ENCODE measurements at regions not wholly inside any gene's neighbourhood (a gene's known extent, or its start where the extent isn't known, plus 50 kb on each side); places are given as distances from the start of the nearest gene placed in this dataset.

DNA sequence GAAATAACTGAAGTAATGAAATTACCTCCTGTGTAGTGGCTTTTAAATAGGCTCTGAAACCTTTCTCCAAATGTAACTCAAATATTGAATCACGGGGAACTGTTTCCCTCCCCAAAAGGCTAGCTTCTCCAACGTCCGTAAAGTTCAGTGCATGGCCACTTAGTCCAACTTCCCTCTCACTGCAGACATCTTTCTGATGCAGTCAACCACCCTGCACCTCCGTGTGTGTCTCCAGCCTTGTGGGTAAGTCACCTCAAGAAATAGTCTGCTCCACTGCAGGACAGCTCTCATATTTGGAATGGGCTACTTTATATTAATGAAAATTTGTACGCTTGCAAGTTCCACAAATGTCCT, 152.5 kb upstream of the CYRIA start:
- no peak for DNase-seq

- DNase-seq = no peak
Measured at GRCh38 chr2:16817305-16818202, 151.9 kb upstream of the CYRIA start.

- DNase-seq = no peak
Measured at GRCh38 chr2:16816522-16816921, 150.9 kb upstream of the CYRIA start.

- no peak for DNase-seq
Measured at GRCh38 chr2:16816016-16816415, 150.4 kb upstream of the CYRIA start.

DNA sequence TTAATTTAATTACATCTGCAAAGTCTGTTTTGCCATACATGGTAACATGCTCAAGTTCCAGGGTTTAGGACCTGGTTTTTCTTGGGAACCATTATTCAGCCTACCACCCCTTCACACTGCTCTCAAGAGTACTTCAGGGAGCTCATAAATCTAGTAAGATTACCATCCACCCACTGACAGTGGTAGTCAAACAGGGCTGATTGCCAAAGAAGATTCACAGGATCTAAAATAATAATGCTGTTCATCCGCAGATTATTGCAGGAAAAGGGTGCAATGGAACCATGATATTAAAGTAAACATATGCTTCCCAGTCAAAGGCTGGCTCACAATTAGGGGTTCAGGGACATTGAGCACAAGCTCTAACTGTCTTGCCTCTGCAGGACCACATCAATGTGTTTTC, 148.0 kb upstream of the CYRIA start:
- no peak for DNase-seq

GRCh38 chr2:16798472-16798871, 132.8 kb upstream of the CYRIA start:
- no peak for DNase-seq

DNA sequence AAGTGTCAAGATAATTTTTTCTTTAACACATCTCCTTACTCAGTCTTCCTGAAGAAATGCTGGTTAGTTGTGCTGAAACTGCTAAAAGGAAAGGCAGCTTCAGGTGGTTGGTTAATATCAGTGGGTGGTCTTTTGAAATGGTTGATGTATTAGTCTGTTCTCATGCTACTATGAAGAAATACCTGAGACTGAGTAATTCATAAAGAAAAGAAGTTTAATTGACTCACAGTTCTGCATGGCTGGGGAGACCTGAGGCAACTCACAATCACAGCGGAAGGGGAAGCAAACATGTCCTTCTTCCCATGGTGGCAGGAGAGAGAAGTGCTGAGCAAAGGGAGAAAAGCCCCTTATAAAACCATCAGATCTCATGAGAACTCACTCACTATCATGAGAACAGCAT, 125.9 kb upstream of the CYRIA start:
- DNase-seq = no peak

- no peak for DNase-seq
Measured at GRCh38 chr2:16785149-16785548, 119.5 kb upstream of the CYRIA start.

DNA sequence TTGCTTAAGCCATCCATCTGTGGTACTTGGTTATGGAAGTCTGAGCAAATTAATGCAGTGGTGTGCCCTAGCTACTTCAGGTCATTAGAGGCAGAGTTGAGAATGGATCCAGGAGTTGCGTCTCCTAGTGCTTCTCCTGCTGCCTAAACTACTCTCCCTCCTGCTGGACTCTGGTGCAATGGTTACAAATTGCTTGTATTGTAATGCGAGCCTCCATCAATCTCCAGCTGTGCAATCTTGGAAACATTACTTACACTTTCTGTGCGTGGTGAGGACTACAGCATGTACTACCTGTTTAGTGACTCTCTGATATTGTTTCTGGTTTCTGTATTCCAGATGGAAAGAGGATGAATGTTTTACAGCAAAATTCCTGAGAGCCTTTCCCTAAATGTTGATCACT, 119.0 kb upstream of the CYRIA start:
- DNase-seq = no peak

GRCh38 chr2:16777123-16777870, 111.7 kb upstream of the CYRIA start:
- DNase-seq = no peak

GRCh38 chr2:16775899-16776231, 110.2 kb upstream of the CYRIA start:
- peak in 1 of 3 donors; percentile 5 for DNase-seq

DNA sequence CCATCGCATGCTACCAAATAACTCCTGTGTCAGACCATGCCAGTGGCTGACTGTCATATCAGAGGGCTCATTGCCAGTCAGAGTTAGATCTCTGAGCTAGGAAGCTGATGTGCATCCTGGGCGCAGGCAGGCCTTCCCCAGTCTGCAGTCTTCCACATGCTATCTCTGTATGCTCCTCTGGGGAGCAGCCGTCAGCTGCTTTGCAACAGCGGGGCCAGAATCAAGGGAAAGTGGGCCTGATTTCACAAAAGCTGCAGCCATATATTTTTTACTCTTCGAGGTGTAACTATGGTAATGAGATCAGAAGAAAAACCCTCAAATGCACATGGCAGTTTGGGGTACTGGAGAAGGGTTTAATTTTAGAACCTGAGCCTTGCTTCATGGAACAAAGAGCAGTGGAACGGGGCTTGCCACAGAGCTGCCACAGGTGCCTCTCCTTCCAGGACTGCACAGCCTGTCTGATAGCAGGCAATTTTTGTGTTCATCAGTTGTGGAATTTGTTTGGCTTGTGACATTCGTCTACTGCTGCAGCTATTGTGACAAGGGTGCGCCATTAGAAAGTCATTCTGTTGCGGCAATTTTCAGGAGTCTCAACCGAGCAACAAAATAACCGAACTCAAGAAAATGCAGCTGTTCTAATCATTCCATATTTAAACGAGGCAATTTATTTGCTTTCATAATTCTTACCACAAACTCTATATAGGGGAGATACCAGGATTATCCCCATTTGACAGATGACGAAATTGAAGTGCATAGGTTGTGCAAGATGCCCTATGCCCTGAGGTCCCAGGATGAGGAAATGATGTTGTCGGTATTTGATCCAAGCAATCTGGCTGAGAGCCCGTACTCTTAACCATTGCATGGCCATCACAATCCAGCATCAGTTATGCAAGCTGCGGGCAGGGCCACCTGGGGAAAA, 109.6 kb upstream of the CYRIA start:
- DNase-seq = peak in 1 of 3 donors; percentile 9

- no peak for DNase-seq
Measured at GRCh38 chr2:16774091-16774490, 108.5 kb upstream of the CYRIA start.

- DNase-seq = peak; percentile 36 to 57 (median 37)
Measured at GRCh38 chr2:16773080-16773713, 107.6 kb upstream of the CYRIA start.

- no peak for DNase-seq
Measured at GRCh38 chr2:16767789-16768476, 102.3 kb upstream of the CYRIA start.

DNA sequence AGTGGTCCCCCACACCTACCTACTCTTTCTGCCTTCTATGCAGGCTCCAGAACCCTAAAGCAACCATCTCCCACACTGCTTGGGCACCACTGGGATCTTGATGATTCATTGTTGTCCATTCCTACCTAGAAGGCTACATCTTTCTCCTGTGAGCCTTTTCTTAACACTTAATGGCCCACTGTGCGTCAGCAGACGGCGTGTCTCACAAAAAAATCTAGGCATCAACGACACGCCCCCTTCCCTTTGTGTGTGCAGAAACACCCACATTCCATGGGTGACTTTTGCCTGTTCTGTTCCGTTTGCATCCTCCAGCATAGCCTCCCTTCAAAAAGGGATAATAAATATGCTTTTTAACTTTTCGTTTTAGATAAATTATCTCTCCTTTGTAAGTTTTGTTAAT, 99.7 kb upstream of the CYRIA start:
- DNase-seq = no peak

DNA sequence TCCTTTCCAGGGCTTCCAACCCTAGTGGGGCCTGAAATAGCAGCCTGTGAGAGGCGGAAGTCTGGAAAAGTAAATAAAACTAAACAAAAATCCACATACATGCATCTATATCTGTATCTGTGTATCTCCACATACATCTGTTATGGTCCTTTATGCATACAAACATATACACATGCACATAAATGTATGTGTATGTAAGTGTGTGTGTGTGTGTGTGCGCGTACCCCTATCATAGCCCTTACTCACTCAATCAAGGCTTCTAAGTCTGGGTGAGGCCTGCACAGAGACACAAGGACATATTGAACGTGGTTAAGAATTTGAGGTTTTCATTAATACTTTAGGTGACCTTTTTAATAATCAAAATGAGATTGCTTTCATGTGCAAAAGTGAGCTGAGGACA, 98.9 kb upstream of the CYRIA start:
- no peak for DNase-seq

- DNase-seq = no peak
Measured at GRCh38 chr2:16763493-16763899, 97.9 kb upstream of the CYRIA start.

DNA sequence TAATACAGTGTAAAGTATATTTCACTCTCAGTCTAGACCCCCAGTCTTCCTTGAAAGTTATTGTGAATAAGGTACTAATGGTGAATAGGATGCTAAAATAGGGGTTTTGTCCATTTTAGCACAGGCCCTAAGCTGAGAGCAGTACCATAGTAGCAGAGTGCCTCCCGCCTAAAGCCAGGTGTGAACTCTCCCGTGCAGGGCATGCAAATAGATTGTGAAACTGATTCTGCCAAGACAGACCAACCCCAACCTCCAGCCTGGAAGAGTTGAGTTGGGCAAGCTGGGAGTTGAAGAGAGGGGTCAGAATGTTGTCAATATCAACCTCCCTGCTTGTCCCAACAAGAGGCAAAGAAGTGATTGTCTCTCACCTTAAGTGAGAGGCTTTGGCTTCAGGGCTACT, 97.4 kb upstream of the CYRIA start:
- no peak for DNase-seq

GRCh38 chr2:16760426-16760825, 94.8 kb upstream of the CYRIA start:
- DNase-seq = no peak

All from muscle of back (tissue), 3 donors.